ENCODE measurements at regions not wholly inside any gene's neighbourhood (a gene's known extent, or its start where the extent isn't known, plus 50 kb on each side); places are given as distances from the start of the nearest gene placed in this dataset.

- POLR2A ChIA-PET = no interaction called here
- CTCF ChIA-PET = no interaction called here
- TF ChIP-seq SP1 (IDR thresholded peaks at IDR 0.05) = no peak
- TF ChIP-seq PKNOX1 (IDR thresholded peaks at IDR 0.05) = no peak
- TF ChIP-seq FOXK2 (IDR thresholded peaks at IDR 0.05) = no peak
- TF ChIP-seq LEF1 (IDR thresholded peaks at IDR 0.05; ENCODE audit: borderline replicate concordance) = no peak
- TF ChIP-seq ELF4 (IDR thresholded peaks at IDR 0.05) = no peak
- TF ChIP-seq ARNT (IDR thresholded peaks at IDR 0.05) = no peak
- no peak for TF ChIP-seq TARDBP (IDR thresholded peaks at IDR 0.05)
- no peak for TF ChIP-seq L3MBTL2 (conservative IDR thresholded peaks at IDR 0.05)
- no peak for TF ChIP-seq SUZ12 (IDR thresholded peaks at IDR 0.05)
- no peak for TF ChIP-seq ZNF384 (IDR thresholded peaks at IDR 0.05)
- TF ChIP-seq FOXA1 (IDR thresholded peaks at IDR 0.05) = no peak
- no peak for TF ChIP-seq FOXM1 (IDR thresholded peaks at IDR 0.05; ENCODE audit: borderline replicate concordance)
- TF ChIP-seq NFRKB (IDR thresholded peaks at IDR 0.05) = no peak
- no peak for TF ChIP-seq BHLHE40 (IDR thresholded peaks at IDR 0.05; ENCODE audit: borderline replicate concordance)
- no peak for TF ChIP-seq HDGF (IDR thresholded peaks at IDR 0.05; ENCODE audit: borderline replicate concordance)
- no peak for DNase-seq (ENCODE audit: extremely low spot score)
Measured at GRCh38 chr15:27694506-27695087, 404.5 kb downstream of the OCA2 start.

- no peak for DNase-seq (ENCODE audit: extremely low spot score)
- POLR2A ChIA-PET = no interaction called here
- TF ChIP-seq SUZ12 (IDR thresholded peaks at IDR 0.05) (no peak), FOXK2 (IDR thresholded peaks at IDR 0.05) (no peak), TARDBP (IDR thresholded peaks at IDR 0.05) (no peak), ZNF384 (IDR thresholded peaks at IDR 0.05) (no peak), CTBP1 (IDR thresholded peaks at IDR 0.05; ENCODE audit: borderline replicate concordance) (no peak), FOXM1 (IDR thresholded peaks at IDR 0.05; ENCODE audit: borderline replicate concordance) (no peak), HDGF (IDR thresholded peaks at IDR 0.05; ENCODE audit: borderline replicate concordance) (no peak), ELF4 (IDR thresholded peaks at IDR 0.05) (no peak), LEF1 (IDR thresholded peaks at IDR 0.05; ENCODE audit: borderline replicate concordance) (no peak), PKNOX1 (IDR thresholded peaks at IDR 0.05) (no peak), NFRKB (IDR thresholded peaks at IDR 0.05) (no peak), L3MBTL2 (conservative IDR thresholded peaks at IDR 0.05) (no peak), FOXA1 (IDR thresholded peaks at IDR 0.05) (no peak), BHLHE40 (IDR thresholded peaks at IDR 0.05; ENCODE audit: borderline replicate concordance) (no peak), ARNT (IDR thresholded peaks at IDR 0.05) (no peak), SP1 (IDR thresholded peaks at IDR 0.05) (no peak)
- CTCF ChIA-PET = no interaction called here
Measured at GRCh38 chr15:27693280-27693679, 405.8 kb downstream of the OCA2 start.

DNA sequence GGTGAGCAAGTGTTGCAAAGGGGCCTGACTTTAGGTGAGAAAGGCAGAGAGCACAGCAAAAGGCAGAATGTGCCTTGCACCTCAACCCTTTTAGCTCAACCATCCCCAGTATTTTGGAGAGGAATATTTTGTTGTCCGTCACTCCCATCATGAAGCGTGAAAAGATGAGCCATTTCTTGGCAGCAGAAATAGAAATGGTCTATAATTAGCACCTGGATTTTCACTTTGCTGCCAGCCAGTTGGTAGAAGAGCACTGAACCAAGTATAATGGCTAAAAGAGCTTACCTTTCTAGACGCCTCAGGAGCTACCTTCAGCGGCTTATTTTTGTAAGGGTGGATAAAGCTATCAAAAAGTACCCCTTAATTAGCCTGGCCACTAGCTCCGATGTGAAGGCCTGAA is 406.7 kb downstream of the OCA2 start:
- POLR2A ChIA-PET = no interaction called here
- DNase-seq (ENCODE audit: extremely low spot score) = no peak
- TF ChIP-seq ZNF384 (IDR thresholded peaks at IDR 0.05) (no peak), BHLHE40 (IDR thresholded peaks at IDR 0.05; ENCODE audit: borderline replicate concordance) (no peak), HDGF (IDR thresholded peaks at IDR 0.05; ENCODE audit: borderline replicate concordance) (no peak), L3MBTL2 (conservative IDR thresholded peaks at IDR 0.05) (no peak), NFRKB (IDR thresholded peaks at IDR 0.05) (no peak), ARNT (IDR thresholded peaks at IDR 0.05) (no peak), PKNOX1 (IDR thresholded peaks at IDR 0.05) (no peak), SP1 (IDR thresholded peaks at IDR 0.05) (no peak), FOXA1 (IDR thresholded peaks at IDR 0.05) (no peak), LEF1 (IDR thresholded peaks at IDR 0.05; ENCODE audit: borderline replicate concordance) (no peak)
- CTCF ChIA-PET = no interaction called here

GRCh38 chr15:27690290-27690689 is 408.8 kb downstream of the OCA2 start:
- no peak for DNase-seq (ENCODE audit: extremely low spot score)
- TF ChIP-seq ELF4 (IDR thresholded peaks at IDR 0.05) (no peak), CTBP1 (IDR thresholded peaks at IDR 0.05; ENCODE audit: borderline replicate concordance) (no peak), FOXK2 (IDR thresholded peaks at IDR 0.05) (no peak)
- ChIA-PET CTCF (no interaction called here), POLR2A (no interaction called here)

DNA sequence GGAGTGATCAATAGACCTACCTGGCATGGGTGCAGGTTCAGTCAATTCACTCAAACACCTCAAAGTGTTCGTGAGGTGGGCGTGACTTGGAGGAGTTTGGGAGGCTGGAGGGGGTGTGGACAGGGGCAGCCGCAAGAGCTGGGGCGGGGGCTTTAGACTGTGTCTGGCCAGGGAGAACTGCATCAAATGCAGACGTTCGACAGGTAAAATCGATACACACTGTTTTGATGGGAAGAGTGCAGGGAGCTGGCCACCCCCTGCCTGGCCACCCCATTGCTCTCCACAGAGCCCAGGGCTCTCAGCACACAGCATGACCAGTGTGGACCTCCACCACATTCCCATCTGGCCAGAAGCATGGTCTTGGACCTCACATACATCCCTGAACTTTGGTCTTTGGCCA is 412.1 kb downstream of the OCA2 start:
- DNase-seq (ENCODE audit: extremely low spot score) = no peak
- POLR2A ChIA-PET = no interaction called here
- CTCF ChIA-PET = no interaction called here
- TF ChIP-seq ELF4 (IDR thresholded peaks at IDR 0.05) (no peak), HDGF (IDR thresholded peaks at IDR 0.05; ENCODE audit: borderline replicate concordance) (no peak), NFRKB (IDR thresholded peaks at IDR 0.05) (no peak), SP1 (IDR thresholded peaks at IDR 0.05) (no peak), FOXM1 (IDR thresholded peaks at IDR 0.05; ENCODE audit: borderline replicate concordance) (no peak), FOXK2 (IDR thresholded peaks at IDR 0.05) (no peak), SUZ12 (IDR thresholded peaks at IDR 0.05) (no peak), LEF1 (IDR thresholded peaks at IDR 0.05; ENCODE audit: borderline replicate concordance) (no peak), BHLHE40 (IDR thresholded peaks at IDR 0.05; ENCODE audit: borderline replicate concordance) (no peak), PKNOX1 (IDR thresholded peaks at IDR 0.05) (no peak), ZNF384 (IDR thresholded peaks at IDR 0.05) (no peak), ARNT (IDR thresholded peaks at IDR 0.05) (no peak), TARDBP (IDR thresholded peaks at IDR 0.05) (no peak), CTBP1 (IDR thresholded peaks at IDR 0.05; ENCODE audit: borderline replicate concordance) (no peak), L3MBTL2 (conservative IDR thresholded peaks at IDR 0.05) (no peak), FOXA1 (IDR thresholded peaks at IDR 0.05) (no peak)

DNA sequence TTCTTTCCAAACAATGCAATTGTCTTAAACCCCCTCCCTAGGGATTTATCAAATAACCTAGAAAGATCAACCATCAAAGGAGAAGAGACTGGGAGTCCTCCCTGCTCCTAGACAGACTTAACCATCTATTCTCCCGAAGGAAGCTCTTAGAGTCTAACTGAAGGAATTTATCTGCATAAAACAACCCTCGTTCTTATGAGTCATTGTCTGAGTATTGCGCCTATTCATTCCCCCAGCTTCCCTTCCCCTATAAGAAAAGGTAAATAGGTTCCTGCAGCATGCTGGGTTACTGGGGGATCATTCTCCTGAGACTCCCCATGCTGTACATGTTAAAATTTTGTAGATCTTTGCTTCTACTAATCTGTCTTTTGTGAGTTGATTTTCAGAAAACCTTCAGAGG is 412.7 kb downstream of the OCA2 start:
- CTCF ChIA-PET = no interaction called here
- DNase-seq (ENCODE audit: extremely low spot score) = no peak
- POLR2A ChIA-PET = no interaction called here

More for the DNA sequence above, 412.7 kb downstream of the OCA2 start:
- no peak for TF ChIP-seq ELF4 (IDR thresholded peaks at IDR 0.05)
- TF ChIP-seq SP1 (IDR thresholded peaks at IDR 0.05) = no peak
- TF ChIP-seq ZNF384 (IDR thresholded peaks at IDR 0.05) = no peak
- no peak for TF ChIP-seq BHLHE40 (IDR thresholded peaks at IDR 0.05; ENCODE audit: borderline replicate concordance)
- TF ChIP-seq LEF1 (IDR thresholded peaks at IDR 0.05; ENCODE audit: borderline replicate concordance) = no peak
- TF ChIP-seq PKNOX1 (IDR thresholded peaks at IDR 0.05) = no peak

Measured in HEK293T (cell line).